HG03108 (cell line): ENCODE measurements at regions not wholly inside any gene's neighbourhood (a gene's known extent, or its start where the extent isn't known, plus 50 kb on each side); places are given as distances from the start of the nearest gene placed in this dataset.

Experiments
- ATAC-seq: cut with Tn5 transposase; IDR thresholded peaks from one replicate; pipeline ENCODE4 v1.9.1; 2021; ENCODE audit warnings: moderate library complexity; ENCODE audit not compliant: unreplicated experiment

DNA sequence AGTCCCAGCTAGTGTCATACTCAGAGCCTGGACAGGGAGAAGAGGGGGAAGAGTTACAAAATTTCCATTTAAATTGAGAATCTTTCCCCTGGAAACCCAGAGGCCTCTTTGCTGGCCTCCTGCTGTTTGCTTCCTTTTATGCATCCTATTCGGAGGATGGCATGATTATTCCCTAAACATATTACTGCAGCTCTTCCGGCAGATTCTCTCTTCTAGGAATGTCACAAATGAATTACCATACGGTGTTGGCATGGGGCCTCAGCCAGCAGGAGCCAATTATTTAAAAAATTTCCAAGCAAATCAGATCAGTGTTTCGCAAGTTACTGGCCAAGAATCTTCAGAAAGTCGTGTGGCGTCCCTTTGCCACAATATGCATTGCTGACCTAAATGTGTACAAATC, 326.7 kb upstream of the NCAM1 start:
- ATAC-seq, result no peak

DNA sequence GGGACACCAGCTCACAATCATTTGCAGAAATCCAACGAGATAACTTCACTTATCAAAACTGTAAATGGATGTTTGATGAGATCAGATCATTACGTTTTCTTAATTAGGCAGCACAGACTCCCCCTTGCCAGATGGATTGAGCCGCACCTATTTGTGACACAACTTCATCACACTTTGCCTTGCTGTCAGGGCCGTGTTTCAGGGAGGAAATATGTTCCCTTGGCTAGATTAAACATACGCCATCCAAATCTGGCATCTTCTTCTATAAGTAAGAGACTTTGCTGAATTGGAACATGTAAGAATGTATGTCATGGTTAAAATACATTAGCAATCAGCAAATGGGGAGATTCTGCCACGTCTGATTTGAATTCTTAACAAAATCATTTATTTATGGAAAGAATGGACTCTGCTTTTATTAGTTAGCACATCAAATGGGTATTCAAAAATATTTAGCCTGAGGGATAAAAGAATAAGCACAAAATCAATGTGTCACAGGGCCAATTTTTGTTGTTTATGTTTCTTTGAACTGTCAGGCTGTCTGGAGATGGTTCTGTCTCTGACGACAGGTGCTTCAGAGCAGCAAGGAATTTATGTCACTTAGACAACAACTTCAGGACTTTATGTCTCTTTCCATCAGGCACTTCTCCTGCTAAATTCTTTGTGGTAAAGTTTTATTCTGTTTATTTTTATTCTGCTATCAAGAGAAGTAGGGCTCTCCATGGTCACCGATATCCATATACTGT, 326.1 kb upstream of the NCAM1 start:
- ATAC-seq, result no peak

DNA sequence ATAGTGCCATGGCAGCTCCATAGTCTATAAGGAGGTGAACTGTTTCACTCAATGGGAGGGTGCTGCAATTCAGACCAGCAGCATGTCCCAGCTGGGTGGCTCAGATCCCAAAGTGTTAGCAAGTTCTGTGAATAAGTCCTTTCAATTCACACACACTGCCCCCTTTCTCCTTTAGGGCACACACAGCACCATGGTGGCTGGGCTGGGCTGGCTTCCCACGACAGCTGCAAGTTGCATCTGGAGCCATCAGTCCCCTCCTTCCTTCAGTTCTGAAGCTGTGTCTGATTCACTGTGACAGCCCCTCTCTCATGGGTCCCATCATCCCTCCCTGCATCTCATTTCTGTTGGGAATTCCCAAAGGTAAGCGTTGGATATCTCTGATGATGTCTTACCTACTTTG, 324.1 kb upstream of the NCAM1 start:
- ATAC-seq, result no peak

DNA sequence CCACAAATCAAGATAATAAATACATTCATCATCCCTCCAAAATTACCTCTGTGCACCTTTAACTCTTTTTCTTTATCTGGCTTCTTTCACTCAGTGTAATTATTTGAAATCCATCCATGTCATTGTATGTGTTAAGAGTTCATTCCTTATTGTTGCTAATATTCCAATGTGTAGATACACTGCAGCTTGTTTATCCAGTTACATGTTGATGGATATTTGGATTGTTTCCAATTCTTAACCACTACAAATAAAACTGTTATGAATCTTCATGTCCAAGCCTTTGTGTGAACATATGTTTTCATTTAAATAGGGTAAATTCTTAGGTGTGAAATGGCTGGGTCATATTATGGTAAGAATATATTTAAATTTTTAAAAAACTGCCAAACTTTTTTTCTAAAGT, 323.3 kb upstream of the NCAM1 start:
- no peak for ATAC-seq

DNA sequence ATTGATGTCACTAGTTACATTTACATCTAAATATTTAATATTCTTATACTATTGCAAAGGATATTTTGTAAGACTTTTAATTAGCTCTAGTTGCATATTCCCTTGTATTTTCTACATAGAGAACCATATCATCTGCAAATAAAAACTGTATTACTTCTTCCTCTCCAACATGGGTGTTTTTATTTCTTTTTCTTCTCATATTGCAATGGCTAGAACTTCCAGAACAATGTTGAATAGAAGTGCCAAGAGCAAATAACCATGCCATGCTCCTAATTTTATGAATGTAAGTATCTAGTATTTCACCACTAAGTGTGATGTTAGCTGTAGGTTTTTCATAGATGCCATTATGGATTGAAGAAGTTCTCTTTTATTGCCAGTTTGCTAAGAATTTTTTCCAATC, 321.8 kb upstream of the NCAM1 start:
- ATAC-seq, result no peak

DNA sequence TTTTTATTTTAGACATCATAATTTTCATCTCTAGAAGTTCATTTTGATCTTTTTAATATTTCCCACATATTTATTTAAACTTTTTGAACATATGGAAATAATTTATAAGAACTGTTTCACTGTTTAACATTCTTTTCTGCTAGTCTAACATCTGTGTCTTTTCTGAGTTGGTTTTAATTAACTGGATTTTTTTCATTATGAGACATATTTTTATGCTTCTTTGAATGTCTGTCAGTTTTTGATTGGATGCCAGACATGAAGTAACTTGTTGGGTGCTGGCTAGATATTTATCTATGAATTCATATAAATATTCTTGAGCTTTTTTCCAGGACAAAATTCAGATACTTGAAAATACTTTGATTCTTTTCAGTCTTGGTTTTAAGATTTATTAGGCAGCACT, 317.8 kb upstream of the NCAM1 start:
- ATAC-seq, result no peak

DNA sequence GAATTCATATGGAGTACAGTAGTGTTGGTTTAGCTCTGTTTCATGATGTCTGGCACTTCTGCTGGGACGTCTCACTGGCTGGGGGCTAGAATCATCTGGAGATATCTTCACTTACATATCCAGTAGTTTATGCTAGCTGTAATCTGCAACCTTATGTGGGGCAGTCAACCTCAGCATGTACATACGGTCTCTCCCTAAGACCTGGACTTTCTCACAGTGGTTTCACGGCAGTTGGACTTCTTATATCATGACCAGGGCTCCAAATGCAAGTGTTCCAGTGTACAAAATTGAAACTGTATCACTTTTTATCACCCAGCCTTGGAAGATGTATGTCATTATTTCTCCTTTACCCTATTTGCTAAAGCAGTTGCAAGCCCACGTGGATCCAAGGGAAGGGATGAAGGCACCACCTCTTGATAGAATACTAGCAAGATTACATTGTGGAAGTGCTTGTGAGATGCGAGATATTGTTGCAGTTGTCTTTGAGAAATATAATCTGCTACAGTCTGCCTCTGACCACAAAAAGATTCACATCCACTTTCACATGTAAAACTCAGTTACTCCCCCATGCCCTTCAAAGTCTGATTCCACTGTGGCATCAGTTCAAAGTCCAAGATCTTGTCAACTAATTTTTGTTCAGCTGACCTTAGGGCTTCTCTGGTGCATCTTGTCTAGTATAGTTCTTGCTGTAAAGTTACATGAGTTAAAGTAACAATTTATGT, 316.6 kb upstream of the NCAM1 start:
- ATAC-seq, result no peak

DNA sequence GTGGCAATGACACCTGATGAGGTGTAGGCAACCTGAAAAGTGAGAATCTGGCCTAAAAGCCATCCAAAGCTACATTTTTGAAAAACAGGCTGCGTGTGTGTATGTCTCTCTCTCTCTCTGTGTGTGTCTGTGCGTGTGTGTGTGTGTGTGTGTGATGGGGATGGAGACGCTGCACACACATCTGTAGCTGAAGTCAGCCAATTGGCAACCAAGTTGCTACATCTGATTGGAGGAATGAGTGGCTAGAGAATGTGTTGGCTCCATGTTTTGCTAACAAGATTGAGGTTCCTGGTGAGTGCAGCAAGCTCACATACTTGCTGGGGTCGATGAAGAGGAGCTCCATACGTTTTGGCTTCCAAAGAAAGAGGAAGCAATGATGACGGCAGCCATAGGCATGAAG, 311.4 kb upstream of the NCAM1 start:
- no peak for ATAC-seq

DNA sequence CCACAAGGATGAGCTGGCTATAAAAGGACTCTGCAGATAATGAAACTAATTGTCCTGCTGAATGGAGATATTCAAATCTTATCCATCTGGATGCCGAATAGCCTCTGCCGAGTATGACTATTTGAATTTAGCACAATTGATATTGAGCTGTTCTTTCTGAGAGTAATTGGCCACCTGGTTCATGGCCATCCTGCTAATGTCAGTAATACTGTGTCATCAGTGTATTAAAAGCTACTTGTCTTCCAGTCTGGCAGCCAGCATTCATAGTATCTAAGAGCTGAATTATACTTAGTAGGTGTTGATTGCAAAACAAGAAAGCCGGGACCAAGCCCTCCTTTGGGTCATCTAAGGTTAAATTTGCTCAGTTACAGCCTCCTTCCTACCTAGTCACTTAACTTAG, 310.7 kb upstream of the NCAM1 start:
- ATAC-seq, result no peak

DNA sequence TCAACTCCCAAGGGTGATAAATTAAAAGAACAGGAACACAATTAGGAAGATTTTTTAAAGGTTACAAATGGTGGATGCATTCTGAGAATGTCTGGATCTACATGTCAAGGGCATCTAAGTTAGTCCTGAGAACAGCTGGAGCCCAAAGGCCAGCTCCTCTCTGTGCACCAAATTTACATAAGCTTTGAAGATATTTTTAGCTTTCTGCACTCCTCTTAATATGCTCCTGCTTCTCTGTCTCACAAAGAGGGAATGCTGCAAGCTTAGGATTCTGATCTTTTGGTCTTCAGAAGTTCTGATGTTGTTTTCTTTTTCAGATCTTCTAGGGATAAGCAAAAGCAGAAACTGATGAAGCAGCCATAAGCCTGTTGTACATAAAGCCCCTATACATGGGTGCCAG, 309.8 kb upstream of the NCAM1 start:
- ATAC-seq, result no peak

DNA sequence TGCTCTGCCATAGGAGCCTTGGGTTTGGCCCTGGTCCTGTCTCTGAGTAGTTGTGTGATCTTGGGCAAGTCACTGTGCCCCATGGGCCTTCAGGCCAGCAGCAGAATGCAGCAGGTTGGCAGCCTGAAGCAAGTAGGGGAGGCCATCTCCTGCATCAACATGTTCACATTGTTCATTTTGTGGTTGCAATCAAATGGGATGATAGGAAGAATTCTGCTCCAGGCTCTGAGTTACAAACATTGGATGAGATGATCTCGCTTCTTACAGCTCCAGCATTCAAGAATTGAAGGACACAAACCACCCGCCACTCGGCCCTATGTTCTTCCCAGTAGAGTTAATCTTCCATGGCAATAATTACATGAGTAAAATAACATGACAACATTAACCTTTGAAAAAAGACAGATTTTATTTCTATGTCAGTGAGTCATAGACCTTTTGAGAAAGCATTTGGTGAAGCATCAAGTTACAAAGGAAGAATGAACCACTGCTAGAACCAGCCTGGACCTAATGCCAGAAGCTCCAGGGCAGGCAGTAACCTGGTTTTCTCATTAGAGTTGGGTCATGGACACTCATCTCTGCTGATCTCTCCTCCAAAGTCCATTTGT, 308.3 kb upstream of the NCAM1 start:
- no peak for ATAC-seq

DNA sequence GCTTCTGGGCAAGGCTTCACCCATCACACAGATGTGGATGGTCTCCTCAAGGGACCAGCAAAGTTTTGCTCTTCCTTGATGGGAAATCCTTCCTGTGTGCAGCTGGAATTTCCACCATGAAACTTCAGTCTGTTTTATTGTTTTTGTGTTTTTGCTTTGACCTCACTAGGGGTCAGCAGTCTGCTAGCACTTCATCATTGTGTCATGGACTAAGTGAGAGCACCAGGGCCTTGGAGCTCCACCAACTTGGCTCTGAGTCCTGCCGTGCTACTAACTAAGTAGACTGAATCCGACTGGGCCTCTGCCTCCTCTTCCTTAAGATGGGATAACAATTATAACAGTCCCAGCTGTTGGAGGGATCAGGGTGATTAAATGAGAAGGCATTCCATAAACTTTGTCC, 305.8 kb upstream of the NCAM1 start:
- ATAC-seq, result no peak

DNA sequence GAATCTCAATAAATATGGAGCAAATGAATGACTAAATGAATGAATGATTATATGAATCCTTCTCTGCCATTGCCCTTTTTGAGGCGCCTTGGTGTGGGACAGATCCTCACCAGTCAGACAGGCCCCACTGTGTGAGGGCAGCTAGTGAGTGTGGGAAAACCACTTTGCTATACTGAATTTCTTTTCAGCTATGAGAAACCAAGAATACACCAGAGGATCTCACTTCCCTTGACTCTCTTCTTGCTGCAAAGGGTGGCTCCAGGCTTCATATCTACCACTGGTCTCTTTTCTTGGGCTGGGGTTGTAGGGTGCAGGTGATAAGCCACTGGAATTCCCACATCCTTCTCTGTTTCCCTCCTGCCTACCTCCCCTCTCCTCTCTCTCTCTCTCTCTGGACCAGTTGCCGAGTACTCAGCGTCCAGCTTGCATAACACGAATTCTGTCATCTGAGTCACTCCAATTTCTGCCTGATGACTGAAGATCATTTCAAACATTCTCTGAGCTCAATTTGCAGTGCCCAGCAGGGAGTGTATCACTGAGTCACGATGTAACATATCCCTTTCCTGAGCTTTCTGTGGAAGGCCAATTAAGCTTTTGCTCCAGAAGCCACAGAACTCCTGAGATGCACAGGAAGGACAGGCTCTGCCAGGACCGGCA, 304.3 kb upstream of the NCAM1 start:
- no peak for ATAC-seq

DNA sequence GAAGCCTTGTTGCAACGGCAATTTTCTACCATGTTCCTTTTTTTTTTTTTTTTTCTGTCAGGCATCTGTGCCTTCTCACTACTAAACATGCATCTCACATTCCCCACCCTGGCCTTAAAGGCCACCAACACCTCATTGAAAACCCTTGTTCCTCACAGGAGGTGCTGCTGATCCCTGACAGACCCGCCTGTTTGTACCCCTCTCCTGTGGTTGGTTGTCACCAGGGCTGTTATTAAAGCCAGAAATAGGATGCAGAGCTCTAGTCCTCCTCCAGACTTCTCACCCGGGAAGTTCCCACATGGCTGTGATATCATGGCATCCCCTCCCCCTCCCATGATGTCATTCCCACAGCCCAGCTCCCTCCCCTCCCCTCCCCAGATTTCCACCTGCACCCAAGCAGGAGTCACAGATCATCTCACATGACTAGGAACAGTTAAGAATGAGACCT, 302.8 kb upstream of the NCAM1 start:
- ATAC-seq, result no peak

DNA sequence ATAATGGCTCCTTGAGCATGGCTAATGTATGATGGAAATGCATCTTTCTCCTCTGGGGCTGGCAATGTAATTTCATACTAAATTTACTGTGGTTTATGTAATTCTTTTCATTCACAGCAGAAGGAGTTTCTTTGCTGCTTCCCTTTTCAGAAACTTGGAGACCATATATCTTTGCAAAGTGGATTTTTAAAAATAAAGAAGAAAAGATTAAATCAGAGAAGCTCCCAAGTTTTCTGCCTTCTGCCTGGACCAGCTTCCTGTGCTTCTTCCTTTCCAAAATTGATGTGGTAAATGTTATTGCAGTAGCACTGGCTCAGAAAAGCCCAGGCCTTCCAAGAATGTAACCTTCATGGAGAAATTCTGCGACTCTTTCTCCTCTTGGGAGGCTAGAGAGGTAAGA, 300.1 kb upstream of the NCAM1 start:
- no peak for ATAC-seq

DNA sequence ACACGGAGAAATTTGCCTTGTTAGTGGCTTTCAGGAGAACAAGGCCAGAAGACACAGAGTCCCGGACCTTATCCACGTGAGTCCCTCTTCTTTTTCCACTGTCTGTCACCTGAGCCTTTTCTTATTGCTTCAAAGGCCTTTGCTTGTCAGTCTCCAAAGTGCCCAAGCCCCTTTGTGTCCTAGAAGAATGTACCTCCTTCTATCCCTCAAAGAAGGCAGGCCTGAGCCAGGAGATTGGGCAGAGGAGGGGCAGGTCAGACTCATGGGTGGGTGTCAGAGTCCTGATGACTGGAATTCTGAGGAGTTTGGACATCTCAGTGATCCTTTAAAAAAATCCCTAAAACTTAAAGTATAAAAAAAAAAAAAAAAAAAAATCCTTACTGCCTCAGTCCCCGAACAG, 299.6 kb upstream of the NCAM1 start:
- no peak for ATAC-seq

DNA sequence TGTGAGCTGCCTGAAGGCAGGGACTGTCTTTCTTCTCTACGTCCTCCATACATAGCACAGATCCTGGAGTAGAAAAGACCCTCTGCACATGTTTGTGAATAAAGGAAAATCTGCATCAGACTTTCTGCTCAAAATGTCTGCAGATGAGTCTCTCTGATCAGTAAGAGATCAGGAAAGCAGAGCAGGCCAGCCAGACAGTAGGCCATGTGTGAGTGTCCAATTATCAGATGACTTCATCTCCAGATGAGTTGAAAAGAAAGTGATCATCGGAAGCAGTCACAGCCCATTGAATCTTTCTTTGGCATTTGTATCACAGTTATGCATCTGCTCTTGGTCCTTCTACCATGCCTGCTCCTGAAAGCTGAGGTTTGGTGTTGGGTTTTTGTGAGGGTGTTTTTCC, 298.7 kb upstream of the NCAM1 start:
- ATAC-seq, result no peak

DNA sequence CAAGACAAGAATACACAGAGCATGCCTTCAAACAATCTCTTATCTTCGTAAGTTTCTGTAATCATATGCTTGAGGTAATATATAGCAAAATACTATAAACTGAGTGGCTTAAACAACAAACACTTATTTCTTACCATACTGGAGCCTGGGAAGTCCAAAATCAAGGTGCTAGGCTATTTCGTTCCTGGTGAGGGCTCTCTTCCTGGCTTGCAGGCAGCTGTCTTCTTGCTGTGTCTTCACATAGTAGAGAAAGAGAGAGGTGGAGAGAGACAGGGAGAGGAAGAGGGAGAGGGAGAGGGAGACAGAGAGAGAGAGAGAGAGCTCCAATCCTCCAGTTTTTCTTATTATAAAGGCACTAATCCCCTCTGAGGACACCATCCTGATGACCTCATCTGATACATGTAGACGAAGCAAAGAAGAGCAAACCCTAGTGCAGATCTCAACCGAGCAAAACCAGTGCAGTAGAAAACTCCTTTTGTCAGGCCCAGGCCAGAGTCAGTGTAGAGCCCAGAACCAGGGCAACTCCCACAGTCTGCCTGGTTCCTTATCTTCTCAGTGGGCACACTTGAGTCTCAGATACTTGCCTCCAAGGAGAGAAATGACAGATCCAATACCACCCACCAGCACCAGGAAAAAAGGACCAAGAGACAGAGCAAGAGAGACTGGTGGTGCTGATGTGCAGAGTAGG, 297.1 kb upstream of the NCAM1 start:
- no peak for ATAC-seq

DNA sequence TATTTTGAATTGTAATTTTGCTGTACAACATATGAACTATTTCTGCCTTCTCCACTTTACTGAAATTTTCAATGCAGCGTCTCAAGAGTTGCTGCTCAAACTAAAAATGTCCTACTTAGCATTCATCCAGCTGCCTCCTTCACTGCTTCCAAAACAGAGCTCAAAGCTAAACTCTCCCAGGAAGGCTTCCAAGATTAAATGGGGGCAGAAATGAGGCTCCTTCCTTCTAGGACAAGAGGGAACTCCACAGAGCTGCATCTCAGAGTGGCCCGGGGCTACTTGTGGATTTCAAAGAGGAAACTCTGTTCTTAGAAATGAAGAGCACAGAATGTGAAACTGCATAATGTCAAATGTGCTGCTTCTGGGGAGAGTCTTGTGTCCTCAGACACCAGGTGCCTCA, 295.9 kb upstream of the NCAM1 start:
- ATAC-seq, result no peak

DNA sequence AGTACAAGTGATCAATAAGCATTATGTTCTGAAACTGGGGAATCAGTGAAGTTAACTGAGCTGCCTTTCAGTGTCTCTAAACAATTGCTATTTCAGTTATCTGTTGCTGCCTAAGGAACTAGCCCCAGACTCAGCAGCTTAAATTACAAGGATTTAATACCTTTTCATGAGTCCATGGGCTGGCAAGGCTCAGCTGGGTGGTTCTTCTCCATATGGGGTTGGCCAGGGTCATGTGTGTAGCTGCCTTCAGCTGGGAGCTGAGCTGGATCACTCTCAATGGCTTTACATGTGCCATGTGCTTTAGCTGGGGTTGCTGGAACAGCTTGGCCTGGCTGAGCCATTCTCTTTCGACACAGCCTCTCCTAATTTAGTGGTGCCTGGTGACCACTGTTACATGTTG, 295.0 kb upstream of the NCAM1 start:
- no peak for ATAC-seq
